ENCODE measurements at regions not wholly inside any gene's neighbourhood (a gene's known extent, or its start where the extent isn't known, plus 50 kb on each side); places are given as distances from the start of the nearest gene placed in this dataset.

- no peak for TF ChIP-seq CTCF (IDR thresholded peaks at IDR 0.05)
- no peak for TF ChIP-seq EP300 (IDR thresholded peaks at IDR 0.05)
- TF ChIP-seq POLR2AphosphoS5 (IDR thresholded peaks at IDR 0.05), result no peak
Observed at GRCh38 chr4:147398556-147398955, 82.3 kb upstream of the EDNRA start.
